IMR-90 (cell line): ENCODE measurements at regions not wholly inside any gene's neighbourhood (a gene's known extent, or its start where the extent isn't known, plus 50 kb on each side); places are given as distances from the start of the nearest gene placed in this dataset.

ENCODE experiments used
- ATAC-seq: fragments of 200-7000 bp; cut with Tn5 transposase; 2 replicates; pipeline ENCODE4 v1.9.1; 2020; ENCODE audit warnings: low read depth, mild to moderate bottlenecking, moderate library complexity
- BruUV-seq: library from RNA; stranded (reverse); fragments of 400-500 nt; replicated peaks from 2 replicates; lab custom pipeline; 2021; lab: Mats Ljungman, UMichigan
- CTCF ChIA-PET: fragments of 300-600 bp; formaldehyde crosslinking; extraction: SDS; loops from one replicate; lab custom pipeline; 2021; ENCODE audit warnings: antibody characterized with exemption; lab: Yijun Ruan, JAX
- POLR2A ChIA-PET: fragments of 300-600 bp; sonication (Branson Sonifier 250); formaldehyde crosslinking; loops from one replicate; lab custom pipeline; 2022; ENCODE audit warnings: antibody characterized with exemption; ENCODE audit not compliant: unreplicated experiment; lab: Charles Lee
- DNase-seq: peaks from one replicate; pipeline ENCODE4 v3.0.0; 2013
- H2AFZ ChIP-seq: replicated peaks from 2 replicates; pipeline ENCODE3; 2013; ENCODE audit warnings: low read length, mild to moderate bottlenecking; ENCODE audit not compliant: poor library complexity
- H2AK5ac ChIP-seq: 2 replicates; pipeline ENCODE4 v1.6.1; 2013; ENCODE audit warnings: low read depth, low read length, inconsistent platforms
- H2AK9ac ChIP-seq: replicated peaks from 2 replicates; pipeline ENCODE3; 2013; ENCODE audit warnings: mild to moderate bottlenecking, low read depth, low read length, moderate library complexity; ENCODE audit not compliant: poor library complexity
- H2BK120ac ChIP-seq: 2 replicates; pipeline ENCODE4 v1.6.1; 2013; ENCODE audit warnings: low read depth, low read length, inconsistent platforms
- H2BK15ac ChIP-seq: 3 replicates; pipeline ENCODE4 v1.6.1; 2013; ENCODE audit warnings: low read depth, low read length, inconsistent platforms
- H2BK20ac ChIP-seq: 2 replicates; pipeline ENCODE4 v1.6.1; 2013; ENCODE audit warnings: low read depth, mild to moderate bottlenecking, inconsistent platforms, low read length, moderate library complexity
- H2BK5ac ChIP-seq: 2 replicates; pipeline ENCODE4 v1.6.1; 2013; ENCODE audit warnings: mild to moderate bottlenecking, low read depth, low read length, inconsistent platforms; ENCODE audit not compliant: poor library complexity, severe bottlenecking
- H3K14ac ChIP-seq: replicated peaks from 2 replicates; pipeline ENCODE4 v1.6.1; 2013; ENCODE audit warnings: low read depth, low read length, inconsistent platforms
- H3K18ac ChIP-seq: 2 replicates; pipeline ENCODE4 v1.6.1; 2013; ENCODE audit warnings: low read depth, low read length, control low read depth
- H3K23ac ChIP-seq: 2 replicates; pipeline ENCODE4 v1.6.1; 2013; ENCODE audit warnings: low read depth, low read length, inconsistent platforms
- H3K27ac ChIP-seq: 2 replicates; pipeline ENCODE4 v1.5.1; 2013; ENCODE audit warnings: mild to moderate bottlenecking, control low read depth, low read length; ENCODE audit not compliant: insufficient read depth
- H3K27me3 ChIP-seq: 2 replicates; pipeline ENCODE4 v1.6.1; 2013; ENCODE audit warnings: low read length; ENCODE audit not compliant: control insufficient read depth, insufficient read depth
- H3K36me3 ChIP-seq: 2 replicates; pipeline ENCODE4 v1.6.1; 2013; ENCODE audit warnings: low read length, mixed read lengths; ENCODE audit not compliant: control insufficient read depth, insufficient read depth
- H3K4ac ChIP-seq: 2 replicates; pipeline ENCODE4 v1.6.1; 2013; ENCODE audit warnings: low read depth, low read length, inconsistent platforms
- H3K4me1 ChIP-seq: 2 replicates; pipeline ENCODE4 v1.6.1; 2013; ENCODE audit warnings: low read length, mixed read lengths; ENCODE audit not compliant: control insufficient read depth, insufficient read depth
- H3K4me2 ChIP-seq: 2 replicates; pipeline ENCODE4 v1.6.1; 2013; ENCODE audit warnings: low read depth, mild to moderate bottlenecking, control low read depth, low read length, moderate library complexity
- H3K4me3 ChIP-seq: 2 replicates; pipeline ENCODE4 v1.5.1; 2013; ENCODE audit warnings: low read depth, mild to moderate bottlenecking, control low read depth, low read length, moderate library complexity; ENCODE audit not compliant: insufficient read depth
- H3K56ac ChIP-seq: 2 replicates; pipeline ENCODE4 v1.6.1; 2013; ENCODE audit warnings: low read length, inconsistent platforms; ENCODE audit not compliant: insufficient read depth; ENCODE audit errors: extremely low read depth
- H3K79me1 ChIP-seq, 2 experiments: 2 replicates each; pipeline ENCODE4 v1.6.1; 2013; ENCODE audit warnings: low read length in 2 of 2, inconsistent platforms in 1 of 2, low read depth in 1 of 2
- H3K9ac ChIP-seq: 2 replicates; pipeline ENCODE4 v1.6.1; 2013; ENCODE audit warnings: low read depth, low read length, control low read depth
- H3K9me1 ChIP-seq: 2 replicates; pipeline ENCODE4 v1.6.1; 2013; ENCODE audit warnings: low read length, inconsistent platforms; ENCODE audit not compliant: insufficient read depth
- H3K9me3 ChIP-seq: 2 replicates; pipeline ENCODE4 v1.6.1; 2013; ENCODE audit warnings: low read length; ENCODE audit not compliant: control insufficient read depth, insufficient read depth
- H4K20me1 ChIP-seq: 2 replicates; pipeline ENCODE4 v1.6.1; 2013; ENCODE audit warnings: low read length, inconsistent platforms; ENCODE audit not compliant: insufficient read depth
- H4K5ac ChIP-seq: 2 replicates; pipeline ENCODE4 v1.6.1; 2013; ENCODE audit warnings: mild to moderate bottlenecking, low read depth, low read length, control low read depth
- H4K8ac ChIP-seq, 2 experiments: 2 replicates each; pipeline ENCODE4 v1.6.1; 2013; ENCODE audit warnings: low read depth in 2 of 2, low read length in 2 of 2, control low read depth in 1 of 2, inconsistent platforms in 1 of 2
- H4K91ac ChIP-seq: 2 replicates; pipeline ENCODE4 v1.6.1; 2013; ENCODE audit warnings: low read depth, low read length, inconsistent platforms; ENCODE audit not compliant: insufficient read depth
- BHLHE40 ChIP-seq: fragments of 150-350 bp; IDR thresholded peaks from 2 replicates; pipeline ENCODE4 v1.6.1; 2016; ENCODE audit warnings: mild to moderate bottlenecking, low read depth, low read length
- FOS ChIP-seq: fragments of 150-350 bp; IDR thresholded peaks from 2 replicates; pipeline ENCODE4 v1.6.1; 2016; ENCODE audit warnings: low read depth, low read length
- MAFK ChIP-seq: IDR thresholded peaks from 2 replicates; pipeline ENCODE4 v1.6.1; 2012; ENCODE audit warnings: low read depth, low read length, improper control_type of control experiment
- MAZ ChIP-seq: IDR thresholded peaks from 2 replicates; pipeline ENCODE4 v1.6.1; 2012; ENCODE audit warnings: low read depth, mild to moderate bottlenecking, low read length, improper control_type of control experiment, moderate library complexity, borderline replicate concordance
- NFE2L2 ChIP-seq: fragments of 150-350 bp; IDR thresholded peaks from 2 replicates; pipeline ENCODE4 v1.6.1; 2016; ENCODE audit warnings: low read depth, mild to moderate bottlenecking, low read length
- POLR2A ChIP-seq: IDR thresholded peaks from 2 replicates; pipeline ENCODE4 v1.6.1; 2012; ENCODE audit warnings: mild to moderate bottlenecking, low read depth, low read length
- RAD21 ChIP-seq: IDR thresholded peaks from 2 replicates; pipeline ENCODE4 v1.6.1; 2012; ENCODE audit warnings: low read length, improper control_type of control experiment
- RCOR1 ChIP-seq: IDR thresholded peaks from 2 replicates; pipeline ENCODE4 v1.6.1; 2012; ENCODE audit warnings: mild to moderate bottlenecking, low read length, improper control_type of control experiment; ENCODE audit not compliant: insufficient replicate concordance
- RFX5 ChIP-seq: IDR thresholded peaks from 2 replicates; pipeline ENCODE4 v1.8.0; 2012; ENCODE audit warnings: low read depth, mild to moderate bottlenecking, low read length, moderate library complexity
- WGBS, 2 experiments: methylation state at CpG; one replicate each; pipeline versions ENCODE4 v1.1.5 to v1.1.7; 2013; ENCODE audit warnings: missing lambda C conversion rate in 2 of 2; ENCODE audit not compliant: insufficient read length in 1 of 2; ENCODE audit errors: extremely low coverage in 2 of 2; 5-methylcytosine and 5-hydroxymethylcytosine counted together
- dilution Hi-C: fragments of 300-500 bp; cut with HindIII; formaldehyde crosslinking; loops from one replicate; pipeline ENCODE4 v1.14.3; 2018; ENCODE audit warnings: low sequenced_read_pairs; ENCODE audit not compliant: unreplicated experiment
- in situ Hi-C: fragments of 300-500 bp; cut with MboI; formaldehyde crosslinking; loops from 3 replicates; pipeline ENCODE4 v1.14.3; 2019; ENCODE audit warnings: low sequenced_read_pairs, inconsistent platforms, mixed read lengths
- intact Hi-C: fragments of 100-400 bp; cut with micrococcal nuclease; formaldehyde crosslinking; loops from 2 replicates; pipeline ENCODE4 v1.10.0; 2022
- TF ChIP-seq, protein P1 (sequence below): fragments of 150-350 bp; IDR thresholded peaks from 2 replicates; pipeline ENCODE4 v1.6.1; 2017; ENCODE audit warnings: mild to moderate bottlenecking, antibody characterized with exemption, low read length, low read depth
- TF ChIP-seq, protein P2 (sequence below): fragments of 150-350 bp; IDR thresholded peaks from 2 replicates; pipeline ENCODE4 v1.6.1; 2016; ENCODE audit warnings: low read depth, mild to moderate bottlenecking, low read length, moderate library complexity, borderline replicate concordance
- TF ChIP-seq, protein P3 (sequence below): conservative IDR thresholded peaks from 2 replicates; pipeline ENCODE4 v1.5.1; 2012; ENCODE audit warnings: mild to moderate bottlenecking, low read depth, low read length, improper control_type of control experiment

DNA sequence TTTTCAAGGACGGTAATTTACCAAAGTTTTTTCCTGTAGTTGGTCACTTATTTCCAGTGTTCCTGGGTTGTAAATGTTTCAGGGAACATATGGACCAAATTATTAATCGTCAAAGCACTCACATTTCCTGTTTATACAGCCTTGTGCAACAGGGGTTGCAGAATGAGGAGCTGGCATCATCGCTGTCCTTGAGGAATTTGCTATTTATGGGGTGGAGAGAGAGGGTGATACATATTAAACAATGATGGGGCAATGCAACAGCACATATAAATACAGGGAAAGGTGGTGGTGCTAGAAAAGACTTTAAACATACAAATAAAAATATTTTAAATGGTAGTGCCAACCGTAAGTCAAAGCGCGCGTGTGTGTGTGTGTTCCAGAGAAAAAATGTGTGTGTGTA lies 369.8 kb downstream of the NPHP4 start:
- Histone ChIP-seq H3K4me2 (no peak overlapping the region), H2BK120ac (no peak overlapping the region), H3K79me1 (no peaks in the 10 kb centered on the region), H2AK9ac (no peak overlapping the region), H3K56ac (no peak overlapping the region), H3K14ac (no peak overlapping the region), H2BK20ac (no peak overlapping the region), H2BK15ac (no peak overlapping the region), H3K9me3 (peaks cover 24% of the 10 kb centered on the region), H3K27ac (no peak overlapping the region), H2BK5ac (no peak overlapping the region), H4K20me1 (no peaks in the 10 kb centered on the region), H3K18ac (no peak overlapping the region), H3K4ac (no peak overlapping the region), H3K9me1 (no peaks in the 10 kb centered on the region), H4K91ac (no peak overlapping the region), H4K5ac (no peak overlapping the region), H2AK5ac (no peak overlapping the region), H2AFZ (no peak overlapping the region), H3K36me3 (no peaks in the 10 kb centered on the region), H3K4me1 (no peaks in the 10 kb centered on the region), H4K8ac (no peak overlapping the region), H3K9ac (no peak overlapping the region), H3K4me3 (no peak overlapping the region), H3K27me3 (no peaks in the 10 kb centered on the region), H3K23ac (no peak overlapping the region)
- CTCF ChIA-PET = no interaction called here
- no peak for ATAC-seq
- TF ChIP-seq, protein P1, sequence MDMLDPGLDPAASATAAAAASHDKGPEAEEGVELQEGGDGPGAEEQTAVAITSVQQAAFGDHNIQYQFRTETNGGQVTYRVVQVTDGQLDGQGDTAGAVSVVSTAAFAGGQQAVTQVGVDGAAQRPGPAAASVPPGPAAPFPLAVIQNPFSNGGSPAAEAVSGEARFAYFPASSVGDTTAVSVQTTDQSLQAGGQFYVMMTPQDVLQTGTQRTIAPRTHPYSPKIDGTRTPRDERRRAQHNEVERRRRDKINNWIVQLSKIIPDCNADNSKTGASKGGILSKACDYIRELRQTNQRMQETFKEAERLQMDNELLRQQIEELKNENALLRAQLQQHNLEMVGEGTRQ = no peak
- TF ChIP-seq MAZ (no peak), POLR2A (no peak), RCOR1 (no peak), NFE2L2 (no peak), RAD21 (no peak), MAFK (no peak), BHLHE40 (no peak), FOS (no peak), RFX5 (no peak)
- TF ChIP-seq, protein P2, sequence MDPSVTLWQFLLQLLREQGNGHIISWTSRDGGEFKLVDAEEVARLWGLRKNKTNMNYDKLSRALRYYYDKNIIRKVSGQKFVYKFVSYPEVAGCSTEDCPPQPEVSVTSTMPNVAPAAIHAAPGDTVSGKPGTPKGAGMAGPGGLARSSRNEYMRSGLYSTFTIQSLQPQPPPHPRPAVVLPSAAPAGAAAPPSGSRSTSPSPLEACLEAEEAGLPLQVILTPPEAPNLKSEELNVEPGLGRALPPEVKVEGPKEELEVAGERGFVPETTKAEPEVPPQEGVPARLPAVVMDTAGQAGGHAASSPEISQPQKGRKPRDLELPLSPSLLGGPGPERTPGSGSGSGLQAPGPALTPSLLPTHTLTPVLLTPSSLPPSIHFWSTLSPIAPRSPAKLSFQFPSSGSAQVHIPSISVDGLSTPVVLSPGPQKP = no peak
- TF ChIP-seq, protein P3, sequence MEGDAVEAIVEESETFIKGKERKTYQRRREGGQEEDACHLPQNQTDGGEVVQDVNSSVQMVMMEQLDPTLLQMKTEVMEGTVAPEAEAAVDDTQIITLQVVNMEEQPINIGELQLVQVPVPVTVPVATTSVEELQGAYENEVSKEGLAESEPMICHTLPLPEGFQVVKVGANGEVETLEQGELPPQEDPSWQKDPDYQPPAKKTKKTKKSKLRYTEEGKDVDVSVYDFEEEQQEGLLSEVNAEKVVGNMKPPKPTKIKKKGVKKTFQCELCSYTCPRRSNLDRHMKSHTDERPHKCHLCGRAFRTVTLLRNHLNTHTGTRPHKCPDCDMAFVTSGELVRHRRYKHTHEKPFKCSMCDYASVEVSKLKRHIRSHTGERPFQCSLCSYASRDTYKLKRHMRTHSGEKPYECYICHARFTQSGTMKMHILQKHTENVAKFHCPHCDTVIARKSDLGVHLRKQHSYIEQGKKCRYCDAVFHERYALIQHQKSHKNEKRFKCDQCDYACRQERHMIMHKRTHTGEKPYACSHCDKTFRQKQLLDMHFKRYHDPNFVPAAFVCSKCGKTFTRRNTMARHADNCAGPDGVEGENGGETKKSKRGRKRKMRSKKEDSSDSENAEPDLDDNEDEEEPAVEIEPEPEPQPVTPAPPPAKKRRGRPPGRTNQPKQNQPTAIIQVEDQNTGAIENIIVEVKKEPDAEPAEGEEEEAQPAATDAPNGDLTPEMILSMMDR = no peak
- no TSS peak for BruUV-seq
- no CpG with 5 or more reads among the region's 7 CpGs for WGBS, 2 experiments
- dilution Hi-C loops (no loop called here), intact Hi-C loops (no loop called here), in situ Hi-C loops (no loop called here)
- no peak for DNase-seq
- POLR2A ChIA-PET = no interaction called here
